ENCODE measurements at regions not wholly inside any gene's neighbourhood (a gene's known extent, or its start where the extent isn't known, plus 50 kb on each side); places are given as distances from the start of the nearest gene placed in this dataset.
"Not testable (repeated sequence)": the region's sequence is repeated elsewhere in the genome, so short reads cannot be mapped to it uniquely, and the experiment has no call there.

GRCh38 chr3:169006398-169006797 lies 657.1 kb downstream of the MECOM start:
- not testable (repeated sequence) for TF ChIP-seq CTCF (conservative IDR thresholded peaks at IDR 0.05); EZH2 (IDR thresholded peaks at IDR 0.05; ENCODE audit: low read depth)

Measured in PC-9 (cell line).